ENCODE measurements at regions not wholly inside any gene's neighbourhood (a gene's known extent, or its start where the extent isn't known, plus 50 kb on each side); places are given as distances from the start of the nearest gene placed in this dataset.
"Not testable (repeated sequence)": the region's sequence is repeated elsewhere in the genome, so short reads cannot be mapped to it uniquely, and the experiment has no call there.

GRCh38 chr10:27383595-27384542 lies 120.2 kb upstream of the RAB18 start:
- no peak for DNase-seq

- no peak for DNase-seq
Measured at GRCh38 chr10:27382176-27382575, 121.9 kb upstream of the RAB18 start.

- no peak for DNase-seq
Measured at GRCh38 chr10:27380929-27381358, 123.2 kb upstream of the RAB18 start.

- not testable (repeated sequence) for DNase-seq
Measured at GRCh38 chr10:27379041-27379440, 125.1 kb upstream of the RAB18 start.

- no peak for DNase-seq
Measured at GRCh38 chr10:27373566-27374160, 130.4 kb upstream of the RAB18 start.

- DNase-seq = no peak
Measured at GRCh38 chr10:27372095-27372494, 131.5 kb upstream of the ACBD5 start.

GRCh38 chr10:27371375-27371774 lies 130.8 kb upstream of the ACBD5 start:
- DNase-seq = not testable (repeated sequence)

- no peak for DNase-seq
Measured at GRCh38 chr10:27369880-27370279, 129.3 kb upstream of the ACBD5 start.

- DNase-seq = no peak
Measured at GRCh38 chr10:27368706-27369105, 128.1 kb upstream of the ACBD5 start.

GRCh38 chr10:27366769-27367168 lies 126.2 kb upstream of the ACBD5 start:
- DNase-seq = no peak

- DNase-seq = no peak
Measured at GRCh38 chr10:27364028-27364427, 123.4 kb upstream of the ACBD5 start.

GRCh38 chr10:27360581-27361172 lies 120.1 kb upstream of the ACBD5 start:
- DNase-seq = peak; percentile 81

GRCh38 chr10:27359792-27360355 lies 119.3 kb upstream of the ACBD5 start:
- DNase-seq = no peak

GRCh38 chr10:27356738-27357137 lies 116.1 kb upstream of the ACBD5 start:
- DNase-seq = no peak

- no peak for DNase-seq
Measured at GRCh38 chr10:27355918-27356573, 115.4 kb upstream of the ACBD5 start.

- DNase-seq = not testable (repeated sequence)
Measured at GRCh38 chr10:27354643-27355270, 114.2 kb upstream of the ACBD5 start.

GRCh38 chr10:27354100-27354499 lies 113.5 kb upstream of the ACBD5 start:
- not testable (repeated sequence) for DNase-seq

- DNase-seq = no peak
Measured at GRCh38 chr10:27349987-27350386, 109.4 kb upstream of the ACBD5 start.

GRCh38 chr10:27347827-27348207 lies 107.2 kb upstream of the ACBD5 start:
- DNase-seq = not testable (repeated sequence)

GRCh38 chr10:27345455-27345920 lies 104.9 kb upstream of the ACBD5 start:
- no peak for DNase-seq

- DNase-seq = no peak
Measured at GRCh38 chr10:27344568-27345454, 104.2 kb upstream of the ACBD5 start.
